ENCODE measurements at regions not wholly inside any gene's neighbourhood (a gene's known extent, or its start where the extent isn't known, plus 50 kb on each side); places are given as distances from the start of the nearest gene placed in this dataset.

DNA sequence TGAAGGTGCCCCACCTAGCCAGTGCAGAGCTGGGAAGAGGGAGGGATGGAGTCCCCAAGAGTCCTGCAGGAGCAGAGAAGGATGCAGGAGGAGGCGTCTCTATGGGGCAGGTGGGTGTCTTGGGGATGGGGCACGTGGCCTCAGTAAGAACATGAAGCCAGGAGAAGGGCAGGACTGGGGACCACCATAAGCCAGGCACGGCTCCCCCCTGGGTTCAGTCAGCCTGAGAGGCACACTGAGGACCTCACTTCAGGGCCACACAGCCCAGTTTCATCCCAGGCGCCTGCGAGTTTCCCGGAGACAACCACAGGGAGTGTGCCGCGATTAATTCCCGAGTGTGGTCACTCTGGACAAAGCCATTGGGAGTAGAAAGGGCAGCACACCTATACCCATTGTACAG lies 120.3 kb downstream of the GYPC start:
- TF ChIP-seq, protein P1, sequence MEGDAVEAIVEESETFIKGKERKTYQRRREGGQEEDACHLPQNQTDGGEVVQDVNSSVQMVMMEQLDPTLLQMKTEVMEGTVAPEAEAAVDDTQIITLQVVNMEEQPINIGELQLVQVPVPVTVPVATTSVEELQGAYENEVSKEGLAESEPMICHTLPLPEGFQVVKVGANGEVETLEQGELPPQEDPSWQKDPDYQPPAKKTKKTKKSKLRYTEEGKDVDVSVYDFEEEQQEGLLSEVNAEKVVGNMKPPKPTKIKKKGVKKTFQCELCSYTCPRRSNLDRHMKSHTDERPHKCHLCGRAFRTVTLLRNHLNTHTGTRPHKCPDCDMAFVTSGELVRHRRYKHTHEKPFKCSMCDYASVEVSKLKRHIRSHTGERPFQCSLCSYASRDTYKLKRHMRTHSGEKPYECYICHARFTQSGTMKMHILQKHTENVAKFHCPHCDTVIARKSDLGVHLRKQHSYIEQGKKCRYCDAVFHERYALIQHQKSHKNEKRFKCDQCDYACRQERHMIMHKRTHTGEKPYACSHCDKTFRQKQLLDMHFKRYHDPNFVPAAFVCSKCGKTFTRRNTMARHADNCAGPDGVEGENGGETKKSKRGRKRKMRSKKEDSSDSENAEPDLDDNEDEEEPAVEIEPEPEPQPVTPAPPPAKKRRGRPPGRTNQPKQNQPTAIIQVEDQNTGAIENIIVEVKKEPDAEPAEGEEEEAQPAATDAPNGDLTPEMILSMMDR (IDR thresholded peaks at IDR 0.05): no peak
- TF ChIP-seq POLR2A (IDR thresholded peaks at IDR 0.05): no peak

All from body of pancreas (tissue), 4 donors.